Hematopoietic multipotent progenitor cell treated with erythropoietin and hydrocortisone succinate and interleukin-3 and kit ligand, for 6 days (in vitro differentiated cells): ENCODE measurements at regions not wholly inside any gene's neighbourhood (a gene's known extent, or its start where the extent isn't known, plus 50 kb on each side); places are given as distances from the start of the nearest gene placed in this dataset.
"Not testable (repeated sequence)": the region's sequence is repeated elsewhere in the genome, so short reads cannot be mapped to it uniquely, and the experiment has no call there.

Experiments
- DNase-seq: peaks from one replicate; pipeline ENCODE4 v3.0.0-alpha.2; 2015

DNA sequence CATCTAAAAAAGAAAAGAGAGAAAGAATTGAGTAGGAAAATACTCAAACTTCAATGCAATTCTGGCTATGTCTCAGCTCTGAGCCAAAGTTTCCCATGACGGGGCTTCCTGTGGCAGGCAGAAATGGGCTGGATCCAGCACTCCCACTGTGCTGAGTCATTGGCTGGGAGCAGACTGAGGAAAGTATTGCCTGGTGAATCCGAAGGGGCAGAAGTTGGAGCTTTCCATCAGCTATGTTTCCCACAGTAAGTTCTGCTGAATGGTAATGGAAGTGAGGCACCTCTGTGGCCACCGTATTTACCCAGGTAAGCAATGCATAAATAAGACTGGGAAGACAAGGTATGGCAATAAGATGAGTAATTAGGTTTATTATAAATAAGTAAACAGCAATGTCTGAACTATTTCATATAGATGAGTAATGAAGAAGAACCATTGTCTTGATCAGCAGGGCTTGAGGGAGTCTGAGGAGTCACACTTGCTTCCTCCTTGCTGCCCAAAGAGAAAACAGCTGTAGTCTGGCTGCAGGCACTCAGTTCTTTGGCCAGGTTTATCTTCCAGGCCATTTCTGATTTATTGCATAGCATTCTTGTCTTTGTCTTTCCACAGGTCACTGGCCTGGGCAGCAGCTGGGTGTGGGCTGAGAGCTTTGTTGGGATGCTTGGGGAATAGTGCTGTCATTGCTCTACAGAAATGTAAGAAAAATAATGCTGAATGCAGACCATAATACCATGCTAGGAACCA, 255.3 kb downstream of the DNAJB9 start:
- no peak for DNase-seq

- DNase-seq = no peak
Observed at GRCh38 chr7:108825581-108825909, 255.9 kb downstream of the DNAJB9 start.

- no peak for DNase-seq
Observed at GRCh38 chr7:108836256-108836655, 266.6 kb downstream of the DNAJB9 start.

GRCh38 chr7:108838198-108838597, 268.5 kb downstream of the DNAJB9 start:
- no peak for DNase-seq

GRCh38 chr7:108839076-108839475, 269.4 kb downstream of the DNAJB9 start:
- DNase-seq = no peak

- DNase-seq = no peak
Observed at GRCh38 chr7:108845951-108846350, 276.3 kb downstream of the DNAJB9 start.

- DNase-seq = no peak
Observed at GRCh38 chr7:108846471-108846870, 276.8 kb downstream of the DNAJB9 start.

DNA sequence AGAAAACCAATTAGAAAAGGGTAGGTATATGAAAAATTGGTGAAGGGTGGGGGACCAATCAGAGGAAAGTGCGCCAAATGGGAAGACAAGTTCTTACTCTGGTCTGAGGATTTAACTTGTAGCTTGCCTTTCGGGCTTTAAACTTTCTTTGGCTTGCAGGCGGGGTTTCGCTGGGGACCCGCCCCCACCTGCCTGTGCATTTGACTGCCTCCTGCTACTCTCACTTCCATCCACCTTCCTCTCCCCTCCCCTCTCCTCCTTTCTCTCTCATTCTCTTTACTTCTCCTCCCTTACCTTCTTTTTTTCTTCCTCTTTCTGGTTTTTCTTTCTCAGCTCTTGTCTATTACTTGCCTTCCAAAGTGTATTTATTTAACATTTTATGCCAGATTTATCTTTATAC, 278.8 kb downstream of the DNAJB9 start:
- no peak for DNase-seq

GRCh38 chr7:108860615-108861014, 290.9 kb downstream of the DNAJB9 start:
- no peak for DNase-seq

DNA sequence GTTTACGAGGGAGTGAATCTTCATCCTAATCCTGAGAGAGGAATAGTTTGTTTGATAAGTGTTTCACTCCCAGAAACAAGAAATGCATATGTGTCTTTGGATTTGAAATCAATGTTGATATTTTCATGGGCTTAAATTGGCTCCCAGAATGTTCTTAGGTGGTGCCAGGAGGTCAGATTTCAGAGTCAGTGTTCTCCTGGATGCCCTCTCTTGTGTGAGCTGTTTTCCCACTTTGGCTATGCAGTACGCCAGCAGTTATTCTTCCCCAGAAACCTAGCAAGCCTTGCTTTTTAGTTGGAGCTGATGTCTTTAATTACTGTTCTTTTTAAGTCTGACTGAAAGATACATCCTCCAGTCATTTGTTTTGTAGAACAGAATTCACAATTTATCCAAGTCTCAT, 291.4 kb downstream of the DNAJB9 start:
- DNase-seq = no peak

GRCh38 chr7:108863227-108863848, 293.7 kb downstream of the DNAJB9 start:
- no peak for DNase-seq

GRCh38 chr7:108869070-108869469, 299.4 kb downstream of the DNAJB9 start:
- no peak for DNase-seq

GRCh38 chr7:108875139-108875538, 305.5 kb downstream of the DNAJB9 start:
- DNase-seq = peak; percentile 18

GRCh38 chr7:108890862-108891261, 321.2 kb downstream of the DNAJB9 start:
- no peak for DNase-seq

GRCh38 chr7:108908456-108908855, 338.8 kb downstream of the DNAJB9 start:
- DNase-seq = no peak

DNA sequence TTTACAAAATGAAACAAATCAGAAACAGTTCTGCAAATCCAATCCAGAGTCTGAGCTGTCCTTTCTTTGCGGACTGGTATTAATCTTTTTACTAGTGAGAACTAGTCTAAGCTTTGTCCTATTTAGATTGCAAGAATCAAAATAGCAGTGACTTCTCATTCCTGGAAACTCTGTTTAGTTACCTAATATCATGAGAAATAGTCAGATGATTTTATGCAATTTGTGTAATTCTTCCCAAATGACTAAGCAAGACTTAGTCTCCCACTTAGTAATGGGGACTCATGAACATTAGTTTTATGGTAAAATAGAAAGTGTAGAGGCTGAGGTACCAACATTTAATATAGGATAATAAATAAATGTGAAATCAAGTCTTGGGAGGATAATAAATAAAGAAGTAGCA, 341.3 kb downstream of the DNAJB9 start:
- no peak for DNase-seq

- DNase-seq = no peak
Observed at GRCh38 chr7:108920490-108920889, 350.8 kb downstream of the DNAJB9 start.

- not testable (repeated sequence) for DNase-seq
Observed at GRCh38 chr7:108943048-108943447, 373.4 kb downstream of the DNAJB9 start.

GRCh38 chr7:108947526-108947925, 377.9 kb downstream of the DNAJB9 start:
- no peak for DNase-seq

DNA sequence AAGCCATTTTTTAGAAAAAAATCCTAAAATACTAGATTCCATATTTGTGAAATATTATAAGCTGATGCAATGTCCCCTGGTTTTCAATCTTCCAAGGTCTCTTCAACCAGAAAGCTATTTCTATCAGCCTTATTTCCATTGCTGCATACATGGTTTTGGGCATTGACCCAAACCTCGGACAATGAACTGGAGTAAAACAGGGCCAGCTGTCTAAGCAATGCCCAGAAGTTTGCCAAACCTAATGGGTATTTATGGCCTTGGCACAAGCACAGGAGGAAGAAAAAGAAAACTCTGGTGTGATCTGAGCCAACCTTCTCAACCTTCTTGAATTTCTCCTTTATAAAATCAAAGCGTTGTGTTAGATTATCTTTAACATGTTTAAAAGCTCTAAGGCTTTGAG, 402.3 kb downstream of the DNAJB9 start:
- DNase-seq = no peak

DNA sequence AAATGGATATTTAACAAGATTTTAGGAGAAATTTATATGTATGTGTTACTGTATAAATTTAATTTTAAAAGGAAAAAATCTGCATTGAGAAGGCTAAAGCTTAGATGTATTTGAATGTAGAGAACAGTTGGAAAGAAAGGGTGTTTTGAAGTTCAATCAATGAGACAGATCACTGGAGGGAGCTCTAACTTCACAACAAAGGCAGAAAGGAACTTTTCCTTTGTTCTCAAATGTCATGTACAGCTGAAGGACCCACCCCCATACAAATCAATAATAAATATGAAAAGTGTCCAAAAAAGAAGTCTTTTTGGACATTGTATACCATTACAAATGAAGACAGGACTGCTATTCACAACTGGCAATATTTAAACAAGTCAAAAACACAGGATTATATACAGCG, 403.4 kb downstream of the DNAJB9 start:
- no peak for DNase-seq

- no peak for DNase-seq
Observed at GRCh38 chr7:108974641-108975040, 405.0 kb downstream of the DNAJB9 start.

GRCh38 chr7:108985037-108985436, 415.4 kb downstream of the DNAJB9 start:
- DNase-seq = no peak

GRCh38 chr7:108989319-108989718, 419.6 kb downstream of the DNAJB9 start:
- no peak for DNase-seq

DNA sequence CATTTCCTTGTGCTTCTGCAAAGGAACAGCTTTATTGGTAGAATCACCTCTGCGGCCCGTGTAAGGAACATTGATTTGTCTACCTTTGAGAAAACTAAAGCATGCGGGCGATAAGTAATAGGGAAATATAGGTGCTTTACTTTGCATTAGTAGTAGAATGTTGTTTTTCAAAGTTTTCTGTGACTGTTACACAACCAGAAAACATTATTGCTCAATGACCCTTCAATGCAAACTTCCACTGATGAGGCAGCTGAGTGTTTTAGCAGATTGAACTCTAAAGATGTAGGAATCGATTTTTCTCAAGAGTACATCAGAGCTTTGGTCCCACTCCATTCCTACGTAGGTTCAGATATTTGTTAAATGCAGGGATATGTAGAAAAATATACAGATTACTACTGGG, 427.8 kb downstream of the DNAJB9 start:
- no peak for DNase-seq
